ENCODE measurements at regions not wholly inside any gene's neighbourhood (a gene's known extent, or its start where the extent isn't known, plus 50 kb on each side); places are given as distances from the start of the nearest gene placed in this dataset.

- TF ChIP-seq CTCF (IDR thresholded peaks at IDR 0.05; ENCODE audit: insufficient read depth, low read depth, low read length) = no peak
- ChIA-PET CTCF (interaction anchor here (0.6 kb wide), 1 partner anchor 114 kb away, joined by 3 read pairs; no protein-coding TSS in a partner anchor), POLR2A (no interaction called here)
- H3K36me3 ChIP-seq (ENCODE audit: control insufficient read depth, insufficient read depth, low read length) = no peaks in the 10 kb centered on the region
- no peak overlapping the region for H3K4me3 ChIP-seq (ENCODE audit: low read depth, low read length)
- DNase-seq (ENCODE audit: low read depth) = no peak
- H3K27me3 ChIP-seq (ENCODE audit: control insufficient read depth, insufficient read depth, low read length) = no peaks in the 10 kb centered on the region
Measured at GRCh38 chr3:161745741-161746140, 249.1 kb downstream of the OTOL1 start.

DNA sequence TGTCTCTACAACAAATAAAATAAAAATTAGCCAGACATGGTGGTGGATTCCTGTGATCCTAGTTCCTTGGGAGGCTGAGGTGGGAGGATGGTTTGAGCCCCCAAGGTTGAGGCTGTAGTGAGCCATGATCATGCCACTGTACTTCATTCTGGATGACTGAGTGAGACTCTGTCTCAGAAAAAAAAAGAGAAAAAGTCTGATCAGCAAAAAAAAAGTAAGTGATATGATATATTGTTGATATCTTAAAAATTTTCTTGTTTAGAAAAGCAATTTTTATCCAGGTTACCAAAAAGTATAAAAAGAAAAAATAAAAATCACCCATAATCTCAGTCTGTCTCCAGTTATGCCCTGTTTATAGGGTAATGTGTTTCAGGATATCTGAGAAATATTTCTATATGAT is 251.4 kb downstream of the OTOL1 start:
- H3K4me3 ChIP-seq (ENCODE audit: low read depth, low read length) = no peak overlapping the region
- no peak for TF ChIP-seq CTCF (IDR thresholded peaks at IDR 0.05; ENCODE audit: insufficient read depth, low read depth, low read length)
- POLR2A ChIA-PET = no interaction called here
- no peaks in the 10 kb centered on the region for H3K36me3 ChIP-seq (ENCODE audit: control insufficient read depth, insufficient read depth, low read length)
- DNase-seq (ENCODE audit: low read depth) = no peak
- H3K27me3 ChIP-seq (ENCODE audit: control insufficient read depth, insufficient read depth, low read length) = no peaks in the 10 kb centered on the region
- CTCF ChIA-PET = no interaction called here

- no peaks in the 10 kb centered on the region for H3K27me3 ChIP-seq (ENCODE audit: control insufficient read depth, insufficient read depth, low read length)
- CTCF ChIA-PET = no interaction called here
- TF ChIP-seq CTCF (IDR thresholded peaks at IDR 0.05; ENCODE audit: insufficient read depth, low read depth, low read length) = no peak
- POLR2A ChIA-PET = no interaction called here
- H3K36me3 ChIP-seq (ENCODE audit: control insufficient read depth, insufficient read depth, low read length) = no peaks in the 10 kb centered on the region
- H3K4me3 ChIP-seq (ENCODE audit: low read depth, low read length) = no peak overlapping the region
- no peak for DNase-seq (ENCODE audit: low read depth)
Measured at GRCh38 chr3:161754420-161755053, 257.9 kb downstream of the OTOL1 start.

GRCh38 chr3:161759444-161759843 is 262.8 kb downstream of the OTOL1 start:
- POLR2A ChIA-PET = no interaction called here
- Histone ChIP-seq H3K27me3 (ENCODE audit: control insufficient read depth, insufficient read depth, low read length) (no peaks in the 10 kb centered on the region), H3K36me3 (ENCODE audit: control insufficient read depth, insufficient read depth, low read length) (no peaks in the 10 kb centered on the region), H3K4me3 (ENCODE audit: low read depth, low read length) (no peak overlapping the region)
- no peak for TF ChIP-seq CTCF (IDR thresholded peaks at IDR 0.05; ENCODE audit: insufficient read depth, low read depth, low read length)
- DNase-seq (ENCODE audit: low read depth) = no peak
- CTCF ChIA-PET = no interaction called here

DNA sequence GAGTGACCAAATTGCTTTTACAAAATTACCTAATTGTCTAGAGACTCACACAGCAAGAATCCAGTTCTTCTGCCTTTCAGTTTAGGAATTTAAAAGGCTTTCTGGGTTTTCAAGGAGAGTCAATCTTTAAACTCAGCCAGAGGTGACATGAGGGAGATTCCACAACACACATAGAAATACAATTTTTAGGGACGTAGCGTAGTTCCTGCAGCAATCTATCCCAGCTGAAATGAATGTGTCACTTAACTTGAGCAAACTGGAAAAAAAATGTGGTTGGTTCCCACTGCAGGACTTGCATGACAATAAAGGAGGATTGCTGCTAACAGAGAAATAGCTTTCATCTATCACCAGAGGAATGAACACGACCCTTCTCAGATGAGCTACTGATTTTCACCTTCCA is 269.7 kb downstream of the OTOL1 start:
- no peaks in the 10 kb centered on the region for H3K36me3 ChIP-seq (ENCODE audit: control insufficient read depth, insufficient read depth, low read length)
- TF ChIP-seq CTCF (IDR thresholded peaks at IDR 0.05; ENCODE audit: insufficient read depth, low read depth, low read length) = no peak
- H3K4me3 ChIP-seq (ENCODE audit: low read depth, low read length) = no peak overlapping the region
- no peaks in the 10 kb centered on the region for H3K27me3 ChIP-seq (ENCODE audit: control insufficient read depth, insufficient read depth, low read length)
- no peak for DNase-seq (ENCODE audit: low read depth)
- ChIA-PET POLR2A (no interaction called here), CTCF (interaction anchor here (0.5 kb wide), 1 partner anchor 11 kb away, joined by 3 read pairs; no protein-coding TSS in a partner anchor)
